Cardiac fibroblast (primary cell): ENCODE measurements at regions not wholly inside any gene's neighbourhood (a gene's known extent, or its start where the extent isn't known, plus 50 kb on each side); places are given as distances from the start of the nearest gene placed in this dataset.

Experiments
- DNase-seq, 2 donors: peaks; one replicate each; pipeline versions ENCODE4 v3.0.0 to v3.0.0-alpha.2; 2010; ENCODE audit warnings: low read depth in 2 of 2
- H3K4me3 ChIP-seq, 2 donors: replicated peaks in 1 of 2; 1 replicate in 1 of 2; 2 replicates in 1 of 2; pipeline ENCODE4 v1.5.1; 2011; ENCODE audit warnings: low read depth in 2 of 2, low read length in 2 of 2, mild to moderate bottlenecking in 2 of 2, moderate library complexity in 1 of 2
- CTCF ChIP-seq: IDR thresholded peaks from one replicate; pipeline ENCODE4 v1.5.1; 2011; ENCODE audit warnings: low read depth, mild to moderate bottlenecking, low read length, inconsistent platforms

- no peak overlapping the region for H3K4me3 ChIP-seq
- TF ChIP-seq CTCF: no peak
- DNase-seq: no peak
Observed at GRCh38 chr14:104334424-104335161, 196.2 kb downstream of the KIF26A start.

- no peak overlapping the region for H3K4me3 ChIP-seq
- TF ChIP-seq CTCF: no peak
- DNase-seq: no peak
Observed at GRCh38 chr14:104335176-104335575, 196.8 kb downstream of the KIF26A start.

GRCh38 chr14:104335611-104336010 lies 197.2 kb downstream of the KIF26A start:
- TF ChIP-seq CTCF: no peak
- DNase-seq: no peak
- no peak overlapping the region for H3K4me3 ChIP-seq

GRCh38 chr14:104337351-104337750 lies 199.0 kb downstream of the KIF26A start:
- H3K4me3 ChIP-seq: no peak overlapping the region
- no peak for TF ChIP-seq CTCF
- DNase-seq: no peak

GRCh38 chr14:104339361-104339760 lies 201.0 kb downstream of the KIF26A start:
- DNase-seq: no peak
- TF ChIP-seq CTCF: no peak
- no peak overlapping the region for H3K4me3 ChIP-seq

- TF ChIP-seq CTCF: no peak
Observed at GRCh38 chr14:104339829-104340228, 201.4 kb downstream of the KIF26A start.

More at GRCh38 chr14:104339829-104340228, 201.4 kb downstream of the KIF26A start:
- DNase-seq: no peak
- no peak overlapping the region for H3K4me3 ChIP-seq
